GM19023 (cell line): ENCODE measurements at regions not wholly inside any gene's neighbourhood (a gene's known extent, or its start where the extent isn't known, plus 50 kb on each side); places are given as distances from the start of the nearest gene placed in this dataset.

Experiments
- ATAC-seq: cut with Tn5 transposase; IDR thresholded peaks from one replicate; pipeline ENCODE4 v1.9.1; 2021; ENCODE audit warnings: mild to moderate bottlenecking, moderate library complexity; ENCODE audit not compliant: unreplicated experiment

GRCh38 chr10:30127120-30127541 lies 67.7 kb upstream of the JCAD start:
- ATAC-seq: no peak

GRCh38 chr10:30125496-30125895 lies 66.1 kb upstream of the JCAD start:
- ATAC-seq: no peak

GRCh38 chr10:30124704-30125103 lies 65.3 kb upstream of the JCAD start:
- ATAC-seq: no peak

- no peak for ATAC-seq
Observed at GRCh38 chr10:30121401-30121800, 62.0 kb upstream of the JCAD start.

- ATAC-seq: no peak
Observed at GRCh38 chr10:30118590-30118989, 59.2 kb upstream of the JCAD start.

GRCh38 chr10:30117812-30118501 lies 58.6 kb upstream of the JCAD start:
- ATAC-seq: no peak

- ATAC-seq: no peak
Observed at GRCh38 chr10:30116041-30116491, 56.7 kb upstream of the JCAD start.

- ATAC-seq: no peak
Observed at GRCh38 chr10:30115626-30115940, 56.2 kb upstream of the JCAD start.

- ATAC-seq: no peak
Observed at GRCh38 chr10:30114881-30115625, 55.7 kb upstream of the JCAD start.

GRCh38 chr10:30114401-30114800 lies 55.0 kb upstream of the JCAD start:
- no peak for ATAC-seq

GRCh38 chr10:30111340-30112022 lies 52.1 kb upstream of the JCAD start:
- ATAC-seq: no peak
